GM12878 (cell line): ENCODE measurements at regions not wholly inside any gene's neighbourhood (a gene's known extent, or its start where the extent isn't known, plus 50 kb on each side); places are given as distances from the start of the nearest gene placed in this dataset.

Experiments
- ATAC-seq: fragments of 200-7000 bp; cut with Tn5 transposase; 3 replicates; pipeline ENCODE4 v1.9.1; 2020; ENCODE audit warnings: mild to moderate bottlenecking, moderate library complexity
- BruUV-seq: library from RNA; stranded (reverse); fragments of 400-500 nt; replicated peaks from 2 replicates; lab custom pipeline; 2021; lab: Mats Ljungman, UMichigan
- CTCF ChIA-PET: fragments of 300-600 bp; sonication (Branson Sonifier 250); formaldehyde crosslinking; extraction: SDS; loops from one replicate; lab custom pipeline; 2021; ENCODE audit warnings: inconsistent platforms; lab: Yijun Ruan, JAX
- POLR2A ChIA-PET: fragments of 350-600 bp; formaldehyde crosslinking; extraction: SDS; loops from one replicate; lab custom pipeline; 2021; ENCODE audit warnings: inconsistent platforms; lab: Charles Lee
- RAD21 ChIA-PET: fragments of 300-600 bp; sonication (Branson Sonifier 250); formaldehyde crosslinking; loops from one replicate; lab custom pipeline; 2023; ENCODE audit warnings: antibody characterized with exemption; ENCODE audit not compliant: unreplicated experiment; lab: Charles Lee
- SMC1A ChIA-PET: fragments of 300-600 bp; sonication (Branson Sonifier 250); formaldehyde crosslinking; loops from one replicate; lab custom pipeline; 2023; ENCODE audit not compliant: unreplicated experiment, uncharacterized antibody; lab: Charles Lee
- DNase-seq: peaks from one replicate; pipeline ENCODE4 v3.0.0-alpha.2; 2011; ENCODE audit warnings: low read depth, low spot score
- FAIRE-seq: peaks from 3 replicates; lab custom pipeline; 2011; peaks lifted over from hg19 to GRCh38; lab: Jason Lieb, UNC
- H2AFZ ChIP-seq: 2 replicates; pipeline ENCODE4 v1.6.0; 2011; ENCODE audit warnings: low read depth, low read length, control low read depth; ENCODE audit not compliant: control insufficient read depth
- H3K27ac ChIP-seq: 2 replicates; pipeline ENCODE4 v1.5.1; 2011; ENCODE audit warnings: control low read depth; ENCODE audit not compliant: control insufficient read depth, insufficient read depth
- H3K27me3 ChIP-seq, 2 experiments: replicated peaks in 1 of 2; 2 replicates each; pipeline versions ENCODE4 v1.6.0 to v1.6.1; 2011; ENCODE audit warnings: low read length in 1 of 2; ENCODE audit not compliant: control insufficient read depth in 2 of 2, insufficient read depth in 2 of 2
- H3K36me3 ChIP-seq, 2 experiments: 2 replicates each; pipeline ENCODE4 v1.5.1; 2011; ENCODE audit warnings: low read length in 1 of 2; ENCODE audit not compliant: control insufficient read depth in 2 of 2, insufficient read depth in 2 of 2
- H3K4me1 ChIP-seq: 2 replicates; pipeline ENCODE4 v1.6.1; 2011; ENCODE audit warnings: mild to moderate bottlenecking, low read length, moderate library complexity, mixed read lengths; ENCODE audit not compliant: control insufficient read depth, insufficient read depth
- H3K4me2 ChIP-seq: 2 replicates; pipeline ENCODE4 v1.6.0; 2011; ENCODE audit warnings: control low read depth; ENCODE audit not compliant: control insufficient read depth, insufficient read depth
- H3K4me3 ChIP-seq: fragments of 200-600 bp; sonication (generic); 2 replicates; pipeline ENCODE4 v1.5.1; 2016
- H3K79me2 ChIP-seq: 2 replicates; pipeline ENCODE4 v1.6.0; 2011; ENCODE audit warnings: low read length; ENCODE audit not compliant: control insufficient read depth, insufficient read depth
- H3K9ac ChIP-seq: 2 replicates; pipeline ENCODE4 v1.8.0; 2011; ENCODE audit warnings: low read length, control low read depth, mixed read lengths; ENCODE audit not compliant: control insufficient read depth, insufficient read depth
- H3K9me3 ChIP-seq: replicated peaks from 3 replicates; pipeline ENCODE4 v1.5.1; 2011; ENCODE audit warnings: mild to moderate bottlenecking, low read length; ENCODE audit not compliant: control insufficient read depth, insufficient read depth
- H4K20me1 ChIP-seq: 2 replicates; pipeline ENCODE4 v1.6.0; 2011; ENCODE audit not compliant: control insufficient read depth, insufficient read depth
- BMI1 ChIP-seq: fragments of 450-650 bp; IDR thresholded peaks from 2 replicates; pipeline ENCODE4 v1.6.1; 2016; ENCODE audit warnings: mild to moderate bottlenecking, moderate library complexity, borderline replicate concordance
- CBX5 ChIP-seq: sonication (generic); IDR thresholded peaks from 2 replicates; pipeline ENCODE4 v1.6.1; 2016; ENCODE audit warnings: low read depth, moderate library complexity, mild to moderate bottlenecking, inconsistent platforms
- CREM ChIP-seq: IDR thresholded peaks from 2 replicates; pipeline ENCODE4 v1.6.1; 2014; ENCODE audit warnings: antibody characterized with exemption, low read depth
- EED ChIP-seq: sonication (generic); IDR thresholded peaks from 2 replicates; pipeline ENCODE4 v1.6.1; 2016; ENCODE audit warnings: antibody characterized with exemption, low read depth
- ELK1 ChIP-seq: IDR thresholded peaks from 2 replicates; pipeline ENCODE4 v1.6.1; 2012; ENCODE audit warnings: low read depth, low read length, improper control_type of control experiment
- MTA3 ChIP-seq: IDR thresholded peaks from 2 replicates; pipeline ENCODE4 v1.6.1; 2012; ENCODE audit warnings: low read length, inconsistent platforms, borderline replicate concordance
- NR2C2 ChIP-seq: IDR thresholded peaks from 2 replicates; pipeline ENCODE4 v1.6.1; 2011; ENCODE audit warnings: borderline replicate concordance, low read depth; ENCODE audit not compliant: control insufficient read depth, insufficient read length
- RFX5 ChIP-seq: IDR thresholded peaks from 2 replicates; pipeline ENCODE4 v1.6.1; 2011; ENCODE audit warnings: low read depth, low read length, improper control_type of control experiment
- SREBF2 ChIP-seq: IDR thresholded peaks from 2 replicates; pipeline ENCODE4 v1.6.1; 2012; ENCODE audit warnings: mild to moderate bottlenecking, low read length
- STAT3 ChIP-seq: IDR thresholded peaks from 2 replicates; pipeline ENCODE4 v1.6.1; 2011; ENCODE audit warnings: low read depth, low read length, improper control_type of control experiment
- WRNIP1 ChIP-seq: IDR thresholded peaks from 2 replicates; pipeline ENCODE4 v1.6.1; 2011; ENCODE audit warnings: low read depth, low read length, improper control_type of control experiment, borderline replicate concordance
- ZNF207 ChIP-seq: fragments of 450-650 bp; IDR thresholded peaks from 2 replicates; pipeline ENCODE4 v1.6.1; 2014; ENCODE audit warnings: antibody characterized with exemption, mild to moderate bottlenecking, borderline replicate concordance
- ZNF592 ChIP-seq: fragments of 450-650 bp; IDR thresholded peaks from 2 replicates; pipeline ENCODE4 v1.6.1; 2017; ENCODE audit warnings: mild to moderate bottlenecking, moderate library complexity
- ZZZ3 ChIP-seq: IDR thresholded peaks from 2 replicates; pipeline ENCODE4 v1.6.1; 2011; ENCODE audit warnings: low read depth; ENCODE audit not compliant: control insufficient read depth, insufficient read length
- WGBS: methylation state at CpG from one replicate; pipeline ENCODE4 v1.1.6; 2016; ENCODE audit warnings: low lambda C conversion rate; ENCODE audit not compliant: insufficient replicate concordance, insufficient coverage; ENCODE audit errors: missing lambda C conversion rate; 5-methylcytosine and 5-hydroxymethylcytosine counted together
- in situ Hi-C: fragments of 300-500 bp; cut with MboI; formaldehyde crosslinking; loops from 9 replicates; pipeline ENCODE4 v1.14.3; 2018; ENCODE audit warnings: mixed read lengths
- intact Hi-C: fragments of 100-400 bp; cut with micrococcal nuclease; formaldehyde crosslinking; loops from one replicate; pipeline ENCODE4 v1.14.2; 2022; ENCODE audit not compliant: unreplicated experiment

- no peak for TF ChIP-seq ELK1
These were observed 127.6 kb upstream of the ACP3 start (continued) for GRCh38 chr3:132189601-132190000.

- H3K36me3 ChIP-seq, result no peaks in the 10 kb centered on the region
- H3K9me3 ChIP-seq, result no peaks in the 10 kb centered on the region
- POLR2A ChIA-PET, result no interaction called here
- H3K27ac ChIP-seq, result no peak overlapping the region
- no peak for TF ChIP-seq ZNF207
- TF ChIP-seq BMI1, result no peak
- TF ChIP-seq CREM, result no peak
- TF ChIP-seq ZNF592, result no peak
- no peak for TF ChIP-seq WRNIP1
- TF ChIP-seq MTA3, result no peak
- TF ChIP-seq ZZZ3, result no peak
- TF ChIP-seq CBX5, result no peak
- TF ChIP-seq RFX5, result no peak
- no peak for TF ChIP-seq NR2C2
- no peak for TF ChIP-seq EED
- TF ChIP-seq SREBF2, result no peak
- TF ChIP-seq STAT3, result no peak
- WGBS, result 4% methylated on average over 1 of the region's 1 CpG
- H4K20me1 ChIP-seq, result no peaks in the 10 kb centered on the region
- RAD21 ChIA-PET, result no interaction called here
- H3K79me2 ChIP-seq, result no peaks in the 10 kb centered on the region
- BruUV-seq, result no TSS peak
- DNase-seq (no peak), ATAC-seq (no peak), FAIRE-seq (no peak)
- intact Hi-C loops, result no loop called here
- SMC1A ChIA-PET, result no interaction called here
- no peak overlapping the region for H3K4me2 ChIP-seq
- H3K27me3 ChIP-seq, result no peaks in the 10 kb centered on the region
- no peak overlapping the region for H3K9ac ChIP-seq
- H2AFZ ChIP-seq, result no peak overlapping the region
- in situ Hi-C loops, result no loop called here
- no peaks in the 10 kb centered on the region for H3K4me1 ChIP-seq
- CTCF ChIA-PET, result no interaction called here
- H3K4me3 ChIP-seq, result no peak overlapping the region
These were observed 121.1 kb upstream of the ACP3 start for GRCh38 chr3:132196113-132196512.
